ENCODE measurements at regions not wholly inside any gene's neighbourhood (a gene's known extent, or its start where the extent isn't known, plus 50 kb on each side); places are given as distances from the start of the nearest gene placed in this dataset.

DNA sequence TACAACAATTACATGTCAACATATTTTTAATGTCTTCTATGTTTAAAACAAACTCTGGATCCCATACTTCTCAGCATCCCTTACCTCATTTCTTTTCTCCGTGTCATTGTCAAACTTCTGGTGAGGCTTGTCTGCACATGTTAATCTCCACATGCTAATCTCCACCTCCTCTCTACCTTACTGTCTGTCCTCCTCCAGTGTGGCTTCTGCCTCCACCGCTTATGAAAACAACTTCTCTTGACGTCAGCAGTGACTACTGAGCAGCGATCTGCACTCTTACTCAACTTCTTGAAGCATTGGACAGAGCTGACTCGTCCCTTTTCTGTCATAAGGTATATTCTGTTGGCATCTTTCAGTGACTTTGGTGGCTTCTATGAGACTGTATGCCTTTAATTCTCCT, 338.2 kb upstream of the THRB start:
- TF ChIP-seq CTCF (IDR thresholded peaks at IDR 0.05) = no peak
- no peak for TF ChIP-seq POLR2A (IDR thresholded peaks at IDR 0.05)
